WTC11 (cell line): ENCODE measurements at regions not wholly inside any gene's neighbourhood (a gene's known extent, or its start where the extent isn't known, plus 50 kb on each side); places are given as distances from the start of the nearest gene placed in this dataset.

Experiments used
- ATAC-seq: fragments of 200-7000 bp; cut with Tn5 transposase; 2 replicates; pipeline ENCODE4 v1.10.0; 2021; ENCODE audit warnings: mild to moderate bottlenecking, moderate library complexity
- CTCF ChIA-PET: fragments of 300-600 bp; sonication (Branson Sonifier 250); formaldehyde crosslinking; loops from one replicate; lab custom pipeline; 2021; ENCODE audit warnings: antibody characterized with exemption; lab: Charles Lee
- POLR2A ChIA-PET: fragments of 350-600 bp; sonication (Branson Sonifier 250); formaldehyde crosslinking; loops from one replicate; lab custom pipeline; 2021; ENCODE audit warnings: antibody characterized with exemption; lab: Charles Lee
- DNase-seq: peaks from one replicate; pipeline ENCODE4 v3.0.0; 2021; ENCODE audit warnings: low spot score
- H3K27ac Mint-ChIP-seq: 2 replicates; pipeline ENCODE4 v1.8.0; 2021; ENCODE audit warnings: mixed read lengths
- H3K27me3 Mint-ChIP-seq: 2 replicates; pipeline ENCODE4 v1.8.0; 2021; ENCODE audit warnings: low read depth, mild to moderate bottlenecking, moderate library complexity, mixed read lengths
- H3K36me3 Mint-ChIP-seq: 2 replicates; pipeline ENCODE4 v1.8.0; 2021; ENCODE audit warnings: mixed read lengths
- H3K4me1 Mint-ChIP-seq: 2 replicates; pipeline ENCODE4 v1.8.0; 2022; ENCODE audit warnings: mixed read lengths
- H3K4me3 Mint-ChIP-seq: 2 replicates; pipeline ENCODE4 v1.8.0; 2021; ENCODE audit warnings: mild to moderate bottlenecking, moderate library complexity, mixed read lengths
- H3K9me3 Mint-ChIP-seq: 2 replicates; pipeline ENCODE4 v1.8.0; 2021; ENCODE audit warnings: mixed read lengths
- CREB1 ChIP-seq: sonication (generic); formaldehyde crosslinking; IDR thresholded peaks from 2 replicates; pipeline ENCODE4 v1.8.0; 2023; ENCODE audit warnings: mild to moderate bottlenecking, missing genetic modification reagents
- ETV6 ChIP-seq: sonication (generic); formaldehyde crosslinking; IDR thresholded peaks from 2 replicates; pipeline ENCODE4 v1.8.1; 2022; ENCODE audit warnings: mild to moderate bottlenecking, missing genetic modification reagents
- HMGA2 ChIP-seq: fragments of 250-450 bp; sonication (Bioruptor Pico); IDR thresholded peaks from 2 replicates; pipeline ENCODE4 v1.4.0; 2021; ENCODE audit warnings: mild to moderate bottlenecking, moderate library complexity
- JUN ChIP-seq: sonication (generic); formaldehyde crosslinking; IDR thresholded peaks from 2 replicates; pipeline ENCODE4 v1.8.0; 2023; ENCODE audit warnings: mild to moderate bottlenecking, missing genetic modification reagents
- KAT7 ChIP-seq: sonication (generic); formaldehyde crosslinking; IDR thresholded peaks from 2 replicates; pipeline ENCODE4 v1.8.1; 2023; ENCODE audit warnings: missing genetic modification reagents, mild to moderate bottlenecking, borderline replicate concordance
- NR3C1 ChIP-seq: sonication (generic); formaldehyde crosslinking; conservative IDR thresholded peaks from 2 replicates; pipeline ENCODE4 v1.8.1; 2023; ENCODE audit warnings: low read depth, mild to moderate bottlenecking, missing genetic modification reagents
- TEAD4 ChIP-seq: sonication (generic); formaldehyde crosslinking; IDR thresholded peaks from 2 replicates; pipeline ENCODE4 v1.8.0; 2022; ENCODE audit warnings: mild to moderate bottlenecking, missing genetic modification reagents
- ZNF232 ChIP-seq: sonication (generic); formaldehyde crosslinking; IDR thresholded peaks from 2 replicates; pipeline ENCODE4 v1.8.0; 2022; ENCODE audit warnings: mild to moderate bottlenecking, missing genetic modification reagents
- ZNF396 ChIP-seq: fragments of 250-450 bp; sonication (Bioruptor Pico); IDR thresholded peaks from 2 replicates; pipeline ENCODE4 v1.8.0; 2021; ENCODE audit warnings: mild to moderate bottlenecking, moderate library complexity, borderline replicate concordance
- TF ChIP-seq, protein P1 (sequence below): sonication (generic); formaldehyde crosslinking; IDR thresholded peaks from 2 replicates; pipeline ENCODE4 v1.8.0; 2022; ENCODE audit warnings: mild to moderate bottlenecking, missing genetic modification reagents
- TF ChIP-seq, protein P2 (sequence below): fragments of 250-450 bp; sonication (Bioruptor Pico); IDR thresholded peaks from 2 replicates; pipeline ENCODE4 v2.1.2; 2022; ENCODE audit warnings: mild to moderate bottlenecking, moderate library complexity
- TF ChIP-seq, protein P3 (sequence below): sonication (generic); formaldehyde crosslinking; IDR thresholded peaks from 2 replicates; pipeline ENCODE4 v1.8.0; 2022; ENCODE audit warnings: mild to moderate bottlenecking, missing genetic modification reagents
- TF ChIP-seq, protein P4 (sequence below): fragments of 200-600 bp; IDR thresholded peaks from 2 replicates; pipeline ENCODE4 v1.8.0; 2022; ENCODE audit warnings: antibody characterized with exemption
- TF ChIP-seq, protein P5 (sequence below): fragments of 250-450 bp; sonication (Bioruptor Pico); conservative IDR thresholded peaks from 2 replicates; pipeline ENCODE4 v1.9.0; 2021; ENCODE audit warnings: mild to moderate bottlenecking
- TF ChIP-seq, protein P6 (sequence below): fragments of 250-450 bp; sonication (Bioruptor Pico); IDR thresholded peaks from 2 replicates; pipeline ENCODE4 v1.9.0; 2021; ENCODE audit warnings: mild to moderate bottlenecking, borderline replicate concordance
- TF ChIP-seq, protein P7 (sequence below): sonication (generic); formaldehyde crosslinking; IDR thresholded peaks from 2 replicates; pipeline ENCODE4 v1.8.1; 2022; ENCODE audit warnings: low read depth, mild to moderate bottlenecking, moderate library complexity, missing genetic modification reagents, borderline replicate concordance
- TF ChIP-seq, protein P8 (sequence below): sonication (generic); formaldehyde crosslinking; IDR thresholded peaks from 2 replicates; pipeline ENCODE4 v1.8.1; 2023; ENCODE audit warnings: mild to moderate bottlenecking, missing genetic modification reagents
- TF ChIP-seq, protein P9 (sequence below): sonication (generic); formaldehyde crosslinking; IDR thresholded peaks from 2 replicates; pipeline ENCODE4 v1.8.1; 2023; ENCODE audit warnings: mild to moderate bottlenecking, missing genetic modification reagents, moderate library complexity
- TF ChIP-seq, protein P10 (sequence below): fragments of 250-450 bp; sonication (Bioruptor Pico); IDR thresholded peaks from 2 replicates; pipeline ENCODE4 v1.9.0; 2021; ENCODE audit warnings: mild to moderate bottlenecking

DNA sequence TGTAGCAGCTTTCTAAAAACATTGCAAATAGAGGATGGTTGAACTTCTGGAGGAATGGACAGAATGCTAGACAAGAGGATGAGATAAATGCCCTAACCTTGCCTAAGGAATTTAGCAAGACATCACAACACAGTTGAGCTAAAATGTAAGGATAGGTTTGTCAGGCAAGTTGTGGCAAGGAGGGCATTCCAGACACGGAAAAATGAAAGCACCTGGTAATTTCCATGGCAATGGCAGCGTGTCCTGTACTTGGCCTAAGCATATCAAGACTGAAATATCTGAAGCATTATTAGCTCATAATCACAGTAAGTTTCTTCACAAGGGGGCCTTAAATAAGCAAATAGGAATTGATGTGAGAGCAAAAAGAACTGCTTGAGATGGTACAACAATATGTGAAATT, 105.1 kb upstream of the USP25 start:
- Mint-ChIP-seq H3K36me3 (no peaks in the 10 kb centered on the region), H3K4me3 (no peak overlapping the region), H3K4me1 (peaks cover 15% of the 10 kb centered on the region), H3K9me3 (peaks cover 11% of the 10 kb centered on the region), H3K27me3 (no peaks in the 10 kb centered on the region; the same call in 1 of the 2 replicates), H3K27ac (no peak overlapping the region)
- no peak for ATAC-seq
- no peak for DNase-seq
- ChIA-PET CTCF (interaction anchor here (1.4 kb wide), 1 partner anchor 10 kb away, joined by 3 read pairs; no protein-coding TSS in a partner anchor), POLR2A (no interaction called here)
- no peak for TF ChIP-seq NR3C1
- no peak for TF ChIP-seq HMGA2
- TF ChIP-seq CREB1 (CRISPR knock-in tag) = no peak
- TF ChIP-seq, protein P1, sequence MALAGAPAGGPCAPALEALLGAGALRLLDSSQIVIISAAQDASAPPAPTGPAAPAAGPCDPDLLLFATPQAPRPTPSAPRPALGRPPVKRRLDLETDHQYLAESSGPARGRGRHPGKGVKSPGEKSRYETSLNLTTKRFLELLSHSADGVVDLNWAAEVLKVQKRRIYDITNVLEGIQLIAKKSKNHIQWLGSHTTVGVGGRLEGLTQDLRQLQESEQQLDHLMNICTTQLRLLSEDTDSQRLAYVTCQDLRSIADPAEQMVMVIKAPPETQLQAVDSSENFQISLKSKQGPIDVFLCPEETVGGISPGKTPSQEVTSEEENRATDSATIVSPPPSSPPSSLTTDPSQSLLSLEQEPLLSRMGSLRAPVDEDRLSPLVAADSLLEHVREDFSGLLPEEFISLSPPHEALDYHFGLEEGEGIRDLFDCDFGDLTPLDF (CRISPR knock-in tag) = no peak
- TF ChIP-seq, protein P2, sequence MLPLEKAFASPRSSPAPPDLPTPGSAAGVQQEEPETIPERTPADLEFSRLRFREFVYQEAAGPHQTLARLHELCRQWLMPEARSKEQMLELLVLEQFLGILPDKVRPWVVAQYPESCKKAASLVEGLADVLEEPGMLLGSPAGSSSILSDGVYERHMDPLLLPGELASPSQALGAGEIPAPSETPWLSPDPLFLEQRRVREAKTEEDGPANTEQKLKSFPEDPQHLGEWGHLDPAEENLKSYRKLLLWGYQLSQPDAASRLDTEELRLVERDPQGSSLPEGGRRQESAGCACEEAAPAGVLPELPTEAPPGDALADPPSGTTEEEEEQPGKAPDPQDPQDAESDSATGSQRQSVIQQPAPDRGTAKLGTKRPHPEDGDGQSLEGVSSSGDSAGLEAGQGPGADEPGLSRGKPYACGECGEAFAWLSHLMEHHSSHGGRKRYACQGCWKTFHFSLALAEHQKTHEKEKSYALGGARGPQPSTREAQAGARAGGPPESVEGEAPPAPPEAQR (CRISPR knock-in tag) = no peak
- TF ChIP-seq ETV6 (CRISPR knock-in tag) = no peak
- TF ChIP-seq, protein P3, sequence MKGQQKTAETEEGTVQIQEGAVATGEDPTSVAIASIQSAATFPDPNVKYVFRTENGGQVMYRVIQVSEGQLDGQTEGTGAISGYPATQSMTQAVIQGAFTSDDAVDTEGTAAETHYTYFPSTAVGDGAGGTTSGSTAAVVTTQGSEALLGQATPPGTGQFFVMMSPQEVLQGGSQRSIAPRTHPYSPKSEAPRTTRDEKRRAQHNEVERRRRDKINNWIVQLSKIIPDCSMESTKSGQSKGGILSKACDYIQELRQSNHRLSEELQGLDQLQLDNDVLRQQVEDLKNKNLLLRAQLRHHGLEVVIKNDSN (CRISPR knock-in tag) = no peak
- TF ChIP-seq, protein P4, sequence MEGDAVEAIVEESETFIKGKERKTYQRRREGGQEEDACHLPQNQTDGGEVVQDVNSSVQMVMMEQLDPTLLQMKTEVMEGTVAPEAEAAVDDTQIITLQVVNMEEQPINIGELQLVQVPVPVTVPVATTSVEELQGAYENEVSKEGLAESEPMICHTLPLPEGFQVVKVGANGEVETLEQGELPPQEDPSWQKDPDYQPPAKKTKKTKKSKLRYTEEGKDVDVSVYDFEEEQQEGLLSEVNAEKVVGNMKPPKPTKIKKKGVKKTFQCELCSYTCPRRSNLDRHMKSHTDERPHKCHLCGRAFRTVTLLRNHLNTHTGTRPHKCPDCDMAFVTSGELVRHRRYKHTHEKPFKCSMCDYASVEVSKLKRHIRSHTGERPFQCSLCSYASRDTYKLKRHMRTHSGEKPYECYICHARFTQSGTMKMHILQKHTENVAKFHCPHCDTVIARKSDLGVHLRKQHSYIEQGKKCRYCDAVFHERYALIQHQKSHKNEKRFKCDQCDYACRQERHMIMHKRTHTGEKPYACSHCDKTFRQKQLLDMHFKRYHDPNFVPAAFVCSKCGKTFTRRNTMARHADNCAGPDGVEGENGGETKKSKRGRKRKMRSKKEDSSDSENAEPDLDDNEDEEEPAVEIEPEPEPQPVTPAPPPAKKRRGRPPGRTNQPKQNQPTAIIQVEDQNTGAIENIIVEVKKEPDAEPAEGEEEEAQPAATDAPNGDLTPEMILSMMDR = no peak
- TF ChIP-seq ZNF396 = no peak
- TF ChIP-seq, protein P5, sequence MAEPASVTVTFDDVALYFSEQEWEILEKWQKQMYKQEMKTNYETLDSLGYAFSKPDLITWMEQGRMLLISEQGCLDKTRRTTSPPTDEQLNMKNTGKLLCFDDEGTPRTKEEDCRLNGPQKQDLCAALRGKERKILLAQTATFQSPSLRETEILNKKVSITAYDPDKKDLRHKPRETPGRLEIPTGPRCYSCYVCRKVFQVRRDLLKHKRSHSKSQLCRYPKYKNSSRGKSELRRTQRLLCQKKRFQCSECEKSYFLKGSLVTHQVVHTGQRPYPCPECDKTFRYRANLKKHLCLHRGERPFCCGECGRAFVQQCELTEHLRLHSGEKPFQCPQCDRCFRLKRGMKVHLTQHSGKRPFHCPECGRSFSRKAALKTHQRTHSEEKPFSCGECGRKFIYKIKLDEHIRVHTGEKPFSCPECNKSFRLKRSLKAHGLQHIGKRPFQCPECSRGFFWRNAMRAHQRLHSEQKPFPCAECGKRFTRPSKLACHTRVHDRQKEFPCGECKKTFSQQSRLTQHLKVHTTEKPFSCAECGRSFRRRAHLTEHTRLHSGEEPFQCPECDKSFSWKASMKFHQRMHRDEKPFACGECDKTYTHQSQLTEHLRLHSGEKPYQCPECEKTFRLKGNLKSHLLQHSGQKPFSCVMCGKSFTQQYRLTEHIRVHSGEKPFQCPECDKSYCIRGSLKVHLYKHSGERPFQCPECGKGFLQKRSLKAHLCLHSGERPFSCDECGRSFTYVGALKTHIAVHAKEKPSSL (CRISPR knock-in tag) = no peak
- TF ChIP-seq, protein P6, sequence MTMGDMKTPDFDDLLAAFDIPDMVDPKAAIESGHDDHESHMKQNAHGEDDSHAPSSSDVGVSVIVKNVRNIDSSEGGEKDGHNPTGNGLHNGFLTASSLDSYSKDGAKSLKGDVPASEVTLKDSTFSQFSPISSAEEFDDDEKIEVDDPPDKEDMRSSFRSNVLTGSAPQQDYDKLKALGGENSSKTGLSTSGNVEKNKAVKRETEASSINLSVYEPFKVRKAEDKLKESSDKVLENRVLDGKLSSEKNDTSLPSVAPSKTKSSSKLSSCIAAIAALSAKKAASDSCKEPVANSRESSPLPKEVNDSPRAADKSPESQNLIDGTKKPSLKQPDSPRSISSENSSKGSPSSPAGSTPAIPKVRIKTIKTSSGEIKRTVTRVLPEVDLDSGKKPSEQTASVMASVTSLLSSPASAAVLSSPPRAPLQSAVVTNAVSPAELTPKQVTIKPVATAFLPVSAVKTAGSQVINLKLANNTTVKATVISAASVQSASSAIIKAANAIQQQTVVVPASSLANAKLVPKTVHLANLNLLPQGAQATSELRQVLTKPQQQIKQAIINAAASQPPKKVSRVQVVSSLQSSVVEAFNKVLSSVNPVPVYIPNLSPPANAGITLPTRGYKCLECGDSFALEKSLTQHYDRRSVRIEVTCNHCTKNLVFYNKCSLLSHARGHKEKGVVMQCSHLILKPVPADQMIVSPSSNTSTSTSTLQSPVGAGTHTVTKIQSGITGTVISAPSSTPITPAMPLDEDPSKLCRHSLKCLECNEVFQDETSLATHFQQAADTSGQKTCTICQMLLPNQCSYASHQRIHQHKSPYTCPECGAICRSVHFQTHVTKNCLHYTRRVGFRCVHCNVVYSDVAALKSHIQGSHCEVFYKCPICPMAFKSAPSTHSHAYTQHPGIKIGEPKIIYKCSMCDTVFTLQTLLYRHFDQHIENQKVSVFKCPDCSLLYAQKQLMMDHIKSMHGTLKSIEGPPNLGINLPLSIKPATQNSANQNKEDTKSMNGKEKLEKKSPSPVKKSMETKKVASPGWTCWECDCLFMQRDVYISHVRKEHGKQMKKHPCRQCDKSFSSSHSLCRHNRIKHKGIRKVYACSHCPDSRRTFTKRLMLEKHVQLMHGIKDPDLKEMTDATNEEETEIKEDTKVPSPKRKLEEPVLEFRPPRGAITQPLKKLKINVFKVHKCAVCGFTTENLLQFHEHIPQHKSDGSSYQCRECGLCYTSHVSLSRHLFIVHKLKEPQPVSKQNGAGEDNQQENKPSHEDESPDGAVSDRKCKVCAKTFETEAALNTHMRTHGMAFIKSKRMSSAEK (CRISPR knock-in tag) = no peak
- no peak for TF ChIP-seq TEAD4 (CRISPR knock-in tag)
- TF ChIP-seq, protein P7, sequence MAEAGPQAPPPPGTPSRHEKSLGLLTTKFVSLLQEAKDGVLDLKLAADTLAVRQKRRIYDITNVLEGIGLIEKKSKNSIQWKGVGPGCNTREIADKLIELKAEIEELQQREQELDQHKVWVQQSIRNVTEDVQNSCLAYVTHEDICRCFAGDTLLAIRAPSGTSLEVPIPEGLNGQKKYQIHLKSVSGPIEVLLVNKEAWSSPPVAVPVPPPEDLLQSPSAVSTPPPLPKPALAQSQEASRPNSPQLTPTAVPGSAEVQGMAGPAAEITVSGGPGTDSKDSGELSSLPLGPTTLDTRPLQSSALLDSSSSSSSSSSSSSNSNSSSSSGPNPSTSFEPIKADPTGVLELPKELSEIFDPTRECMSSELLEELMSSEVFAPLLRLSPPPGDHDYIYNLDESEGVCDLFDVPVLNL (CRISPR knock-in tag) = no peak
- TF ChIP-seq, protein P8, sequence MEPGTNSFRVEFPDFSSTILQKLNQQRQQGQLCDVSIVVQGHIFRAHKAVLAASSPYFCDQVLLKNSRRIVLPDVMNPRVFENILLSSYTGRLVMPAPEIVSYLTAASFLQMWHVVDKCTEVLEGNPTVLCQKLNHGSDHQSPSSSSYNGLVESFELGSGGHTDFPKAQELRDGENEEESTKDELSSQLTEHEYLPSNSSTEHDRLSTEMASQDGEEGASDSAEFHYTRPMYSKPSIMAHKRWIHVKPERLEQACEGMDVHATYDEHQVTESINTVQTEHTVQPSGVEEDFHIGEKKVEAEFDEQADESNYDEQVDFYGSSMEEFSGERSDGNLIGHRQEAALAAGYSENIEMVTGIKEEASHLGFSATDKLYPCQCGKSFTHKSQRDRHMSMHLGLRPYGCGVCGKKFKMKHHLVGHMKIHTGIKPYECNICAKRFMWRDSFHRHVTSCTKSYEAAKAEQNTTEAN (CRISPR knock-in tag) = no peak
- no peak for TF ChIP-seq KAT7
- TF ChIP-seq, protein P9, sequence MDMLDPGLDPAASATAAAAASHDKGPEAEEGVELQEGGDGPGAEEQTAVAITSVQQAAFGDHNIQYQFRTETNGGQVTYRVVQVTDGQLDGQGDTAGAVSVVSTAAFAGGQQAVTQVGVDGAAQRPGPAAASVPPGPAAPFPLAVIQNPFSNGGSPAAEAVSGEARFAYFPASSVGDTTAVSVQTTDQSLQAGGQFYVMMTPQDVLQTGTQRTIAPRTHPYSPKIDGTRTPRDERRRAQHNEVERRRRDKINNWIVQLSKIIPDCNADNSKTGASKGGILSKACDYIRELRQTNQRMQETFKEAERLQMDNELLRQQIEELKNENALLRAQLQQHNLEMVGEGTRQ = no peak
- no peak for TF ChIP-seq ZNF232 (CRISPR knock-in tag)
- TF ChIP-seq, protein P10, sequence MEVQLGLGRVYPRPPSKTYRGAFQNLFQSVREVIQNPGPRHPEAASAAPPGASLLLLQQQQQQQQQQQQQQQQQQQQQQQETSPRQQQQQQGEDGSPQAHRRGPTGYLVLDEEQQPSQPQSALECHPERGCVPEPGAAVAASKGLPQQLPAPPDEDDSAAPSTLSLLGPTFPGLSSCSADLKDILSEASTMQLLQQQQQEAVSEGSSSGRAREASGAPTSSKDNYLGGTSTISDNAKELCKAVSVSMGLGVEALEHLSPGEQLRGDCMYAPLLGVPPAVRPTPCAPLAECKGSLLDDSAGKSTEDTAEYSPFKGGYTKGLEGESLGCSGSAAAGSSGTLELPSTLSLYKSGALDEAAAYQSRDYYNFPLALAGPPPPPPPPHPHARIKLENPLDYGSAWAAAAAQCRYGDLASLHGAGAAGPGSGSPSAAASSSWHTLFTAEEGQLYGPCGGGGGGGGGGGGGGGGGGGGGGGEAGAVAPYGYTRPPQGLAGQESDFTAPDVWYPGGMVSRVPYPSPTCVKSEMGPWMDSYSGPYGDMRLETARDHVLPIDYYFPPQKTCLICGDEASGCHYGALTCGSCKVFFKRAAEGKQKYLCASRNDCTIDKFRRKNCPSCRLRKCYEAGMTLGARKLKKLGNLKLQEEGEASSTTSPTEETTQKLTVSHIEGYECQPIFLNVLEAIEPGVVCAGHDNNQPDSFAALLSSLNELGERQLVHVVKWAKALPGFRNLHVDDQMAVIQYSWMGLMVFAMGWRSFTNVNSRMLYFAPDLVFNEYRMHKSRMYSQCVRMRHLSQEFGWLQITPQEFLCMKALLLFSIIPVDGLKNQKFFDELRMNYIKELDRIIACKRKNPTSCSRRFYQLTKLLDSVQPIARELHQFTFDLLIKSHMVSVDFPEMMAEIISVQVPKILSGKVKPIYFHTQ = no peak
- TF ChIP-seq JUN = no peak
